ENCODE measurements at regions not wholly inside any gene's neighbourhood (a gene's known extent, or its start where the extent isn't known, plus 50 kb on each side); places are given as distances from the start of the nearest gene placed in this dataset.

DNA sequence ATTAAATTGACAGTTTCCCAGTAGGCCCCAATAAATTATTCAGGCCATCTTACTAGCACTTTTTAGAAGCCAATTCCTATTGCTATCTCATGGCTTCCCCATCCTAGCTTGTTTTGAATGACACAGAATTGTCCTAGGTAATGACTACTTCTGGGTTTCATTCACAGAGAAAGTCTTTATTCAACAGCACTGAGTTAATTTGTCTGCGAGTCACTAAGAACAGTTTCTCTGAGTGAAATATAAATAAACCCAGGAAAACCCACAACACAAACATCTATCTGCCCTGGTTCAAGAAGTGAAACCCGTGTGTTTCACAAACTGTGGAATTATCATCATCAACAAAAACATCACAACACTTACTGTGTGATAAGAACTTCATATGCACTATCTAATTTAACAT, 1366.8 kb downstream of the EPHA7 start:
- TF ChIP-seq SIN3A (IDR thresholded peaks at IDR 0.05; ENCODE audit: low read depth, low read length) = no peak
- TF ChIP-seq, protein P1, sequence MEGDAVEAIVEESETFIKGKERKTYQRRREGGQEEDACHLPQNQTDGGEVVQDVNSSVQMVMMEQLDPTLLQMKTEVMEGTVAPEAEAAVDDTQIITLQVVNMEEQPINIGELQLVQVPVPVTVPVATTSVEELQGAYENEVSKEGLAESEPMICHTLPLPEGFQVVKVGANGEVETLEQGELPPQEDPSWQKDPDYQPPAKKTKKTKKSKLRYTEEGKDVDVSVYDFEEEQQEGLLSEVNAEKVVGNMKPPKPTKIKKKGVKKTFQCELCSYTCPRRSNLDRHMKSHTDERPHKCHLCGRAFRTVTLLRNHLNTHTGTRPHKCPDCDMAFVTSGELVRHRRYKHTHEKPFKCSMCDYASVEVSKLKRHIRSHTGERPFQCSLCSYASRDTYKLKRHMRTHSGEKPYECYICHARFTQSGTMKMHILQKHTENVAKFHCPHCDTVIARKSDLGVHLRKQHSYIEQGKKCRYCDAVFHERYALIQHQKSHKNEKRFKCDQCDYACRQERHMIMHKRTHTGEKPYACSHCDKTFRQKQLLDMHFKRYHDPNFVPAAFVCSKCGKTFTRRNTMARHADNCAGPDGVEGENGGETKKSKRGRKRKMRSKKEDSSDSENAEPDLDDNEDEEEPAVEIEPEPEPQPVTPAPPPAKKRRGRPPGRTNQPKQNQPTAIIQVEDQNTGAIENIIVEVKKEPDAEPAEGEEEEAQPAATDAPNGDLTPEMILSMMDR (IDR thresholded peaks at IDR 0.05 in 2 of 3, conservative IDR thresholded peaks at IDR 0.05 in 1 of 3; ENCODE audit: control insufficient read depth in 2 of 3, extremely low read depth in 1 of 3, insufficient read depth in 1 of 3, low read depth in 3 of 3, low read length in 3 of 3) = no peak
- no peak for TF ChIP-seq CBFB (IDR thresholded peaks at IDR 0.05; ENCODE audit: low read depth)
- TF ChIP-seq PAX5 (IDR thresholded peaks at IDR 0.05; ENCODE audit: borderline replicate concordance, low read depth, low read length) = no peak

Measured in GM12878 (cell line).